ENCODE measurements at regions not wholly inside any gene's neighbourhood (a gene's known extent, or its start where the extent isn't known, plus 50 kb on each side); places are given as distances from the start of the nearest gene placed in this dataset.
"Not testable (repeated sequence)": the region's sequence is repeated elsewhere in the genome, so short reads cannot be mapped to it uniquely, and the experiment has no call there.

DNA sequence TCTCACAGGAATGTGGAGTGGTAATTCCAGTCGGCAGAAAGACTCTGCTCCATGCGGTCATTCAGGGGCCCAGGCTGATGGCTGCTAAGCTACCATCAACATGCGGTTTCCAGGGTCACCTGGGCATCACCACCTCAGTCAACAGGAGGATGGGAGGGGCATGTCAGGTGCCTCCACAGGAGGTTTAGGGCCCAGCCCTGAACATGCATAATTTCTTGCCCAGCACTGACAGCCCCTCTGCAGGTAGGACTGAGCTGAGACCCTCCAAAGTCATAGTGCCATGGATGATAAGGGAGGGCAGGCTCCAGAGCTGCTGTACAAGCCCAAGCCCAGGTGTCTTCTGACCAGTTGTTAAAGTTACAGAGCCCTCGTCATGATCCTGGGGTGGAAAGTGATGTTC, 244.0 kb upstream of the SFSWAP start:
- DNase-seq, result no peak
- Histone ChIP-seq H3K9me3 (no peaks in the 10 kb centered on the region), H3K27me3 (peaks cover 10% of the 10 kb centered on the region), H3K4me3 (no peak overlapping the region), H3K36me3 (no peaks in the 10 kb centered on the region)

GRCh38 chr12:131468206-131468605, 242.7 kb upstream of the SFSWAP start:
- H3K36me3 ChIP-seq, result no peaks in the 10 kb centered on the region
- no peak overlapping the region for H3K4me3 ChIP-seq
- peaks cover 5% of the 10 kb centered on the region for H3K27me3 ChIP-seq
- DNase-seq, result no peak
- H3K9me3 ChIP-seq, result no peaks in the 10 kb centered on the region

DNA sequence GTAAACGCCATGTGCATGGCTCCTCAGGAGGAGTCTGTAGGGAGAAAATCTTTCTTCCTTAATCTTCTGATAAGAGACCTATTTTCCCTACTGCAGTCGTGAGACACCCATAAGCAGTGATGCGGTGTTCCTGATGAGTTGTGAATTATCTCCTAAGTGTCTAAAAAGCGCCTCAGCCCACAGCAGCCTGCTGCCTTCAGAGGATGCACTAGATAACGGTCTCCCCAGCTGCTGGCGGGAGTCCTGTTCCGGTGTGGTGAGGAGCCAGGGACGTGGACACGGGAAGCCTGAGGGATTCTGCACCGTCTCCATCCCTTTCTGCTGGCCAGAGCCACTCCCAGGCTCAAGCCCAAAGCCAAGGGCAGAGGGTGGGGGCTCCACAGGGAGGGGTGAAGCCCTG, 240.9 kb upstream of the SFSWAP start:
- H3K27me3 ChIP-seq, H3K36me3 ChIP-seq, DNase-seq, H3K9me3 ChIP-seq, H3K4me3 ChIP-seq: not testable (repeated sequence)

- no peak for DNase-seq
- no peak overlapping the region for H3K4me3 ChIP-seq
- 0 out of 2 replicates have a peak, but pooled peaks cover 3% of the 10 kb centered on the region for H3K27me3 ChIP-seq
- no peaks in the 10 kb centered on the region for H3K36me3 ChIP-seq
- no peaks in the 10 kb centered on the region for H3K9me3 ChIP-seq
Measured at GRCh38 chr12:131471271-131471905, 239.5 kb upstream of the SFSWAP start.

GRCh38 chr12:131471946-131472732, 238.8 kb upstream of the SFSWAP start:
- Histone ChIP-seq H3K4me3 (no peak overlapping the region), H3K36me3 (no peaks in the 10 kb centered on the region), H3K9me3 (no peaks in the 10 kb centered on the region), H3K27me3 (0 out of 2 replicates have a peak, but pooled peaks cover 3% of the 10 kb centered on the region)
- no peak for DNase-seq

DNA sequence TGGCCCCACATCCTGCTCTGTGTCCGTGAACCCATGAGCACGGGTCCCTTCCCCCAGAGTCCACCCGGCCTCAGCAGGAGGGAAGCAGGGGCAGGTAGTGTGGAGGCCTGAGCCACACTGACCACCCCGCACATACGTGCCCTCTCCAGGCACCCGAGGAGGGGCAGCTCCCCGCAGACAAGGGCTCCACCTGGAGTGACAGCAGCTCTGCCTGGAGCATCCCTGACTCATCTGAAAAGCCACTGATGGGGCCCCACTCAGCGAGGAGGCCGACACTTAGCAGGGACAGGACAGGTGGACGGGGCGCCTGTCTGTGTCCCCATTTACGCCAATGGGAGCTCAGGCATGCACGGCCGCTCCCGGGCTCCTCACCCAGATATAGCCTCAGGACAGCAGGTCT, 237.6 kb upstream of the SFSWAP start:
- Histone ChIP-seq H3K4me3 (no peak overlapping the region), H3K9me3 (no peaks in the 10 kb centered on the region)
- DNase-seq, result no peak

GRCh38 chr12:131473741-131474709, 236.9 kb upstream of the SFSWAP start:
- DNase-seq, result no peak
- H3K4me3 ChIP-seq, result no peak overlapping the region
- H3K9me3 ChIP-seq, result no peaks in the 10 kb centered on the region
- no peaks in the 10 kb centered on the region for H3K36me3 ChIP-seq
- 0 out of 2 replicates have a peak, but pooled peaks cover 3% of the 10 kb centered on the region for H3K27me3 ChIP-seq

More for the DNA sequence above, 237.6 kb upstream of the SFSWAP start:
- Histone ChIP-seq H3K27me3 (0 out of 2 replicates have a peak, but pooled peaks cover 3% of the 10 kb centered on the region), H3K36me3 (no peaks in the 10 kb centered on the region)

DNA sequence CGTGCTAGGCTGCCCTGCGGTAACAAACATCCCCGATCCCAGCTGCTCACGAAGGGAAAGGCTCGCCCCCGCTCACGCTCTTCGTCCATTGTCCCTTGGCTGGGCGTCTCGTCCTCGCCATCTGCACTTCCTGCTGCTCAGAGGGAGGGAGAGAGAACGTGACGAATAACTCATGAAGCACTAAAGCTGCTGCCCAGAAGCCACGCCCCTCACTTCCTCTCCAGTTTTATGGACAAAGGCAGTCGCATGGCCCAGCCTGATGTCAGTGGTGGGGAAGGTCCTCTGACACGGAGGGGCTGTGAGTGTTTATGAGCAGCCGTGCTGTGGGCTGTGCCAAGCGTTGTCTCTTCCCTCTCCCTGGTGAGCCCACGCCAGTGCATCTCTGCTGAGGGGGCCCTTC, 235.9 kb upstream of the SFSWAP start:
- not testable (repeated sequence) for DNase-seq, H3K9me3 ChIP-seq, H3K4me3 ChIP-seq, H3K36me3 ChIP-seq, H3K27me3 ChIP-seq

- no peak for DNase-seq
- Histone ChIP-seq H3K36me3 (no peaks in the 10 kb centered on the region), H3K4me3 (no peak overlapping the region), H3K27me3 (no peaks in the 10 kb centered on the region), H3K9me3 (no peaks in the 10 kb centered on the region)
Measured at GRCh38 chr12:131477613-131478012, 233.3 kb upstream of the SFSWAP start.

DNA sequence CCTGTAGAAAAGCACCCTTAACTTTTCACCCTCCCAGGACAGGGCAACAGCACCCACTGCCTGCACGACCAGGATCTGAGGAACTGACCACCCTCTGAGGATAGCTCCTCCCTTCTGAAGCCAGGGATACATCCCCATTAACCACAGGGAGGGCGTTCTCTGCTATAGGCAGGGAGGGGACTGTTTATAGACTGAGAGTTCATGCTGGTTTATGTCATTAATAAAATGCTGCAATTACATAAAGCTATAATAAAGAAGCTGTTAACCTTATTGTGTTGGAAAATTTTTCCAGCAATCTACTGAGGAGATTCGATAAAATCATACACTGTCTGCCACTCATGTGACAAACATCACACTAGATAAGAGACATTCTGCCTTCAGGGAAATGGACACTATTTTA, 232.4 kb upstream of the SFSWAP start:
- no peak overlapping the region for H3K4me3 ChIP-seq
- H3K9me3 ChIP-seq, result no peaks in the 10 kb centered on the region
- no peak for DNase-seq
- no peaks in the 10 kb centered on the region for H3K36me3 ChIP-seq
- H3K27me3 ChIP-seq, result no peaks in the 10 kb centered on the region

DNA sequence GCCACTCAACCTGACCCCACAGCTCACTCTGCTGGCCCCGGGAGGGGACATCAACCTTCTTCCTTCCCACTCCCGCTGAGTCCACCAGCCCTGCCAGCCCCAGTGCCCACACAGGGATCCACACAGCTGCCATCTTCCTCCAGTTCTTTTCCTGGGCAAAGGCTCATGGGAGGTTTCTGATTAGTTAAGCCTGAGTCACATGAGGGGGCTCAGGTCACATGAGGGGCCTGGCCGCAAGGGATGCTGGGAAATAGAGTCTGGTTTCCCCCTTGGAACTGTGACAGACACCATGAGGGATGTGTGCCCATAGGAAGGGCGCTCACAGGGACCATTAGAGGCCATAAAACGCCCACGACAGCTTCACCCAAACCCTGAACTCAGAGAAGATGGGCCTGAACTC, 228.7 kb upstream of the SFSWAP start:
- no peaks in the 10 kb centered on the region for H3K36me3 ChIP-seq
- no peaks in the 10 kb centered on the region for H3K9me3 ChIP-seq
- H3K4me3 ChIP-seq, result no peak overlapping the region
- no peaks in the 10 kb centered on the region for H3K27me3 ChIP-seq
- DNase-seq, result no peak

DNA sequence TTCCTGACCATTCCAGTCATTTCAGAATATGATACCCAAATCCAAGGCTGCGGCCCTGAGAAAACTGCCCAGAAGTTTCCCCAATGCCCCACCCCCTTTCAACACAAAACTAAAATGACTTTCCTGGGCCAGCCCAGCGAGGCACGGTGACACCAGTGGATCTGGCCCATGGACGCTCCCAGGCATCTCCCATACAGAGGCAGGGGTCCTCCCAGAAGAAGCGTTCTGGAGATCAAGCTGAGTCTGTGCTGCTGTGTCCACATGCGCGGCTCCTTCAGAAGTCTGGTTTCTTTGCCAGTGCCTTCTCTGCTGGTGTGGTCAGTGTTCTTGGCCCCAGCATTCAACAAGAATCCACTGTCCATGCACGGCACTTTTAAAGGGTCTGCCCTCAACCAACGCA, 228.2 kb upstream of the SFSWAP start:
- Histone ChIP-seq H3K36me3 (no peaks in the 10 kb centered on the region), H3K4me3 (no peak overlapping the region), H3K27me3 (no peaks in the 10 kb centered on the region), H3K9me3 (no peaks in the 10 kb centered on the region)
- DNase-seq, result no peak

GRCh38 chr12:131486451-131487230, 224.2 kb upstream of the SFSWAP start:
- H3K36me3 ChIP-seq, result no peaks in the 10 kb centered on the region
- H3K4me3 ChIP-seq, result no peak overlapping the region
- no peaks in the 10 kb centered on the region for H3K9me3 ChIP-seq
- no peaks in the 10 kb centered on the region for H3K27me3 ChIP-seq
- DNase-seq, result no peak

DNA sequence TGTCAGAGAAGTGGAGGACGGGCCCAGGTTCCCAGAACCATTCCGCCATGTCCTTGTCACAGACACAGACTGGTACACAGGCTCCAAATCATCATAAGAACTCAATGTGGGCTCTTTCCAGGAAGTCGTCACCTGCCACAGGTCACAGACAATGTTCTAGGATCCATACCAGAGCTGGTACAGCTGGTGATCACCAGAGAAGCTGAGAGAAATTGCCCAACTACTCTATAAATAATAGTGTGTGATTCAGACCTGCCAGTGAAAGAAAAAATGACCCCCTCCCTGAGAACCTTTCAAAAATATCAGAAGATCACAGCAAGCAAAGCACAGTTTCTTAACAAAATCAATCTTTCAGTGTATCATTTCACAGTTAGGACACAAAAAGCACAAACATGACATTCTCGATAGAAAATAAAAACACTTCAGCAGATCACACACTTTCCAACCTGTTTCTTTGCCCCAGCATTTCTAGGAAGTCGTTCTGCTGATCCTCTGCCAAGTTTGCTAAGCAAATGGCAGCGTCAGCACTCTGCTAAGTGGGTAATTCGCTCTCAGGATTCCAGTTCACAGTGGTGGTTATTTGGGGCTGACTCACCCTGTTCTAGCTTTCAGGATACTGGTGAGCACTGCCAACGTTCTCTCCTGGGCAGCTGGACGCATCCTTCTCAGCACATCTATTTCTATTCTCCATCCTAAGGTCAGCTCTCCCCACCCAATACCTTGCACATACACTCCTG, 223.3 kb upstream of the SFSWAP start:
- Histone ChIP-seq H3K9me3 (no peaks in the 10 kb centered on the region), H3K27me3 (no peaks in the 10 kb centered on the region), H3K36me3 (no peaks in the 10 kb centered on the region), H3K4me3 (no peak overlapping the region)
- DNase-seq, result peak; percentile 73

DNA sequence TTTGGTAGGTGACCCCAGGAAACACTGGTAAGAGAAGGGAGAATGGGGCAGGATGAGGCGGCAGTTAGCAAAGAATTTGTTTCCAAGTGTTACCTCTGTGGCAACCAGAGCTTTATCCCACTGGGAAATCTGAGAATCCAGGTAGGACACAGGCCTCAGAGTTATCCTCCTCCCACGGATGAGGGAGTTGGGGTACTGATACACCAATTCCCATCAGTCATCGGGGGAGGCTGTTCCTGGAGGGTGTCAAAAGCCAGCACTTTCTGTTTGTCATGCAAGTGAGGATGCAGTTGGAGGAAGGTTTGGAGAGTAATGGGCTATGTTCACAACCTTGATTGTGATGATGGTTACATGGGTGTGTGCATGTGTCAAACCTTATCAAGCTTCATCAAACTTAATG, 221.2 kb upstream of the SFSWAP start:
- H3K4me3 ChIP-seq, result no peak overlapping the region
- no peak for DNase-seq

GRCh38 chr12:131491155-131491554, 219.7 kb upstream of the SFSWAP start:
- no peak for DNase-seq
- Histone ChIP-seq H3K9me3 (no peaks in the 10 kb centered on the region), H3K27me3 (no peaks in the 10 kb centered on the region), H3K4me3 (no peak overlapping the region), H3K36me3 (no peaks in the 10 kb centered on the region)

More for the DNA sequence above, 221.2 kb upstream of the SFSWAP start:
- H3K36me3 ChIP-seq, result no peaks in the 10 kb centered on the region
- H3K27me3 ChIP-seq, result no peaks in the 10 kb centered on the region
- no peaks in the 10 kb centered on the region for H3K9me3 ChIP-seq
